Esophagus squamous epithelium (tissue), 4 donors: ENCODE measurements at regions not wholly inside any gene's neighbourhood (a gene's known extent, or its start where the extent isn't known, plus 50 kb on each side); places are given as distances from the start of the nearest gene placed in this dataset.

ENCODE experiments used
- CTCF ChIP-seq, 6 experiments: fragments of 450-650 bp in 4 of 6; fragments of 200-600 bp in 2 of 6; sonication (generic) in 2 of 6; IDR thresholded peaks; one replicate each; pipeline ENCODE4 v1.5.1; 2016 to 2019; ENCODE audit warnings: antibody characterized with exemption in 6 of 6, mild to moderate bottlenecking in 4 of 6, moderate library complexity in 4 of 6
- POLR2A ChIP-seq, 4 donors: fragments of 450-650 bp; IDR thresholded peaks; one replicate each; pipeline ENCODE4 v1.6.1; 2017; ENCODE audit warnings: antibody characterized with exemption in 4 of 4, mild to moderate bottlenecking in 4 of 4, moderate library complexity in 3 of 4

GRCh38 chr21:20645344-20645743 lies 352.9 kb upstream of the NCAM2 start:
- TF ChIP-seq CTCF (IDR thresholded peaks at IDR 0.05): no peak
- TF ChIP-seq POLR2A (IDR thresholded peaks at IDR 0.05): no peak
